ENCODE measurements at regions not wholly inside any gene's neighbourhood (a gene's known extent, or its start where the extent isn't known, plus 50 kb on each side); places are given as distances from the start of the nearest gene placed in this dataset.
"Not testable (repeated sequence)": the region's sequence is repeated elsewhere in the genome, so short reads cannot be mapped to it uniquely, and the experiment has no call there.

- H2AFZ ChIP-seq (ENCODE audit: low read depth, low read length, poor library complexity, severe bottlenecking), result no peak overlapping the region
These were observed 193.5 kb upstream of the FTMT start for GRCh38 chr5:121658221-121658620.

DNA sequence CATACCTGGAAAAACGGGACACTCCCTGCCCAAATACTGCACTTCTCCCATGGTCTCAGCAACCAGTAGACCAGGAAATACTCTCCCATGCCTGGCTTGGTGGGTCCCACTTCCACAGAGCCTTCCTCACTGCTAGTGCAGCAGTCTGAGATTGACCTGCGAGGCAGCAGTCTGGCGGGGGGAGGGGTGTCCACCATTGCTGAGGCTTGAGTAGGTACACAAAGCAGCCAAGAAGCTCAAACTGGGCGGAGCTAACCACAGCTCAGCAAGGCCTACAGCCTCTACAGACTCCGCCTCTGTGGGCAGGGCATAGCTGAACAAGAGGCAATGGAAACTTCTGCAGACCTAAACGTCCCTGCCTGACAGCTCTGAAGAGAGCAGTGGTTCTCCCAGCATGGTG lies 191.5 kb upstream of the FTMT start:
- DNase-seq (ENCODE audit: low read depth, low spot score) (no peak), ATAC-seq (no peak)
- no peaks in the 10 kb centered on the region for H3K36me3 ChIP-seq (ENCODE audit: control insufficient read depth in 1 of 2, insufficient read depth in 2 of 2, low read length in 2 of 2)
- no peaks in the 10 kb centered on the region for H3K27me3 ChIP-seq (ENCODE audit: insufficient read depth, low read length)
- H2AFZ ChIP-seq (ENCODE audit: low read depth, low read length, poor library complexity, severe bottlenecking), result no peak overlapping the region
- H3K9me2 ChIP-seq (ENCODE audit: insufficient read depth), result no peaks in the 10 kb centered on the region
- no TSS peak for BruUV-seq (replicated peaks)
- no peaks in the 10 kb centered on the region for H3K9me3 ChIP-seq (ENCODE audit: control insufficient read depth in 1 of 2, insufficient read depth in 1 of 2, low read depth in 1 of 2, low read length in 2 of 2)
- no peak for TF ChIP-seq CBX3 (IDR thresholded peaks at IDR 0.05; ENCODE audit: low read depth)
- TF ChIP-seq, protein P1, sequence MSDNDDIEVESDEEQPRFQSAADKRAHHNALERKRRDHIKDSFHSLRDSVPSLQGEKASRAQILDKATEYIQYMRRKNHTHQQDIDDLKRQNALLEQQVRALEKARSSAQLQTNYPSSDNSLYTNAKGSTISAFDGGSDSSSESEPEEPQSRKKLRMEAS (IDR thresholded peaks at IDR 0.05), result no peak
- no peak for TF ChIP-seq YY1 (IDR thresholded peaks at IDR 0.05; ENCODE audit: extremely low read depth, insufficient replicate concordance, low read depth, low read length)
- TF ChIP-seq EZH2 (IDR thresholded peaks at IDR 0.05), result no peak
- TF ChIP-seq JUND (IDR thresholded peaks at IDR 0.05), result no peak
- TF ChIP-seq EZH2phosphoT487 (IDR thresholded peaks at IDR 0.05; ENCODE audit: borderline replicate concordance), result no peak
- TF ChIP-seq, protein P2, sequence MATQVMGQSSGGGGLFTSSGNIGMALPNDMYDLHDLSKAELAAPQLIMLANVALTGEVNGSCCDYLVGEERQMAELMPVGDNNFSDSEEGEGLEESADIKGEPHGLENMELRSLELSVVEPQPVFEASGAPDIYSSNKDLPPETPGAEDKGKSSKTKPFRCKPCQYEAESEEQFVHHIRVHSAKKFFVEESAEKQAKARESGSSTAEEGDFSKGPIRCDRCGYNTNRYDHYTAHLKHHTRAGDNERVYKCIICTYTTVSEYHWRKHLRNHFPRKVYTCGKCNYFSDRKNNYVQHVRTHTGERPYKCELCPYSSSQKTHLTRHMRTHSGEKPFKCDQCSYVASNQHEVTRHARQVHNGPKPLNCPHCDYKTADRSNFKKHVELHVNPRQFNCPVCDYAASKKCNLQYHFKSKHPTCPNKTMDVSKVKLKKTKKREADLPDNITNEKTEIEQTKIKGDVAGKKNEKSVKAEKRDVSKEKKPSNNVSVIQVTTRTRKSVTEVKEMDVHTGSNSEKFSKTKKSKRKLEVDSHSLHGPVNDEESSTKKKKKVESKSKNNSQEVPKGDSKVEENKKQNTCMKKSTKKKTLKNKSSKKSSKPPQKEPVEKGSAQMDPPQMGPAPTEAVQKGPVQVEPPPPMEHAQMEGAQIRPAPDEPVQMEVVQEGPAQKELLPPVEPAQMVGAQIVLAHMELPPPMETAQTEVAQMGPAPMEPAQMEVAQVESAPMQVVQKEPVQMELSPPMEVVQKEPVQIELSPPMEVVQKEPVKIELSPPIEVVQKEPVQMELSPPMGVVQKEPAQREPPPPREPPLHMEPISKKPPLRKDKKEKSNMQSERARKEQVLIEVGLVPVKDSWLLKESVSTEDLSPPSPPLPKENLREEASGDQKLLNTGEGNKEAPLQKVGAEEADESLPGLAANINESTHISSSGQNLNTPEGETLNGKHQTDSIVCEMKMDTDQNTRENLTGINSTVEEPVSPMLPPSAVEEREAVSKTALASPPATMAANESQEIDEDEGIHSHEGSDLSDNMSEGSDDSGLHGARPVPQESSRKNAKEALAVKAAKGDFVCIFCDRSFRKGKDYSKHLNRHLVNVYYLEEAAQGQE (IDR thresholded peaks at IDR 0.05; ENCODE audit: low read depth), result no peak
- RAD21 ChIA-PET (ENCODE audit: low non-redundant PET in 1 of 2, low total read pairs in 2 of 2, uncharacterized antibody in 2 of 2, unreplicated experiment in 2 of 2), result no interaction called here
- H3K27ac ChIP-seq (ENCODE audit: low read depth, low read length), result no peak overlapping the region
- no peaks in the 10 kb centered on the region for H3K4me1 ChIP-seq (ENCODE audit: control insufficient read depth in 1 of 2, insufficient read depth in 2 of 2, low read length in 2 of 2)
- CTCF ChIA-PET, result no interaction called here
- H3K9ac ChIP-seq (ENCODE audit: low read length), result no peak overlapping the region
- no peak overlapping the region for H3K4me2 ChIP-seq (ENCODE audit: low read length)
- no peak overlapping the region for H3K4me3 ChIP-seq (replicated peaks in 1 of 2; ENCODE audit: low read depth in 1 of 2, low read length in 2 of 2)
- no peaks in the 10 kb centered on the region for H4K20me1 ChIP-seq (ENCODE audit: insufficient read depth)
- POLR2A ChIA-PET, result no interaction called here
- intact Hi-C loops (cut with micrococcal nuclease), result no loop called here
- H3K79me2 ChIP-seq (ENCODE audit: insufficient read depth, low read length), result no peaks in the 10 kb centered on the region

More at GRCh38 chr5:121658221-121658620, 193.5 kb upstream of the FTMT start:
- H3K4me2 ChIP-seq (ENCODE audit: low read length), result no peak overlapping the region
- ChIA-PET RAD21 (ENCODE audit: low non-redundant PET in 1 of 2, low total read pairs in 2 of 2, uncharacterized antibody in 2 of 2, unreplicated experiment in 2 of 2) (no interaction called here), POLR2A (no interaction called here), CTCF (no interaction called here)
- no TSS peak for BruUV-seq (replicated peaks)
- H3K4me3 ChIP-seq (replicated peaks in 1 of 2; ENCODE audit: low read depth in 1 of 2, low read length in 2 of 2), result no peak overlapping the region
- intact Hi-C loops (cut with micrococcal nuclease), result no loop called here
- H3K27ac ChIP-seq (ENCODE audit: low read depth, low read length), result no peak overlapping the region
- no peaks in the 10 kb centered on the region for H3K9me2 ChIP-seq (ENCODE audit: insufficient read depth)
- H3K4me1 ChIP-seq (ENCODE audit: control insufficient read depth in 1 of 2, insufficient read depth in 2 of 2, low read length in 2 of 2), result no peaks in the 10 kb centered on the region
- H4K20me1 ChIP-seq (ENCODE audit: insufficient read depth), result no peaks in the 10 kb centered on the region
- no peak for ATAC-seq
- H3K9ac ChIP-seq (ENCODE audit: low read length), result no peak overlapping the region
- no peaks in the 10 kb centered on the region for H3K27me3 ChIP-seq (ENCODE audit: insufficient read depth, low read length)
- H3K36me3 ChIP-seq (ENCODE audit: control insufficient read depth in 1 of 2, insufficient read depth in 2 of 2, low read length in 2 of 2), result no peaks in the 10 kb centered on the region
- no peaks in the 10 kb centered on the region for H3K79me2 ChIP-seq (ENCODE audit: insufficient read depth, low read length)
- DNase-seq (ENCODE audit: low read depth, low spot score), result no peak
- TF ChIP-seq SRF (IDR thresholded peaks at IDR 0.05; ENCODE audit: low read depth) (no peak), JUND (IDR thresholded peaks at IDR 0.05) (no peak), ATF3 (IDR thresholded peaks at IDR 0.05) (no peak), ELF1 (IDR thresholded peaks at IDR 0.05; ENCODE audit: borderline replicate concordance, low read depth) (no peak), FOSL1 (IDR thresholded peaks at IDR 0.05; ENCODE audit: low read depth) (no peak)
- H3K9me3 ChIP-seq (ENCODE audit: control insufficient read depth in 1 of 2, insufficient read depth in 1 of 2, low read depth in 1 of 2, low read length in 2 of 2), result no peaks in the 10 kb centered on the region

- H3K9me2 ChIP-seq (ENCODE audit: insufficient read depth); H3K4me2 ChIP-seq (ENCODE audit: low read length); H3K79me2 ChIP-seq (ENCODE audit: insufficient read depth, low read length); RAD21 ChIA-PET (ENCODE audit: low non-redundant PET in 1 of 2, low total read pairs in 2 of 2, uncharacterized antibody in 2 of 2, unreplicated experiment in 2 of 2); DNase-seq (ENCODE audit: low read depth, low spot score); H3K9ac ChIP-seq (ENCODE audit: low read length); ATAC-seq; H3K27ac ChIP-seq (ENCODE audit: low read depth, low read length); H3K36me3 ChIP-seq (ENCODE audit: control insufficient read depth in 1 of 2, insufficient read depth in 2 of 2, low read length in 2 of 2); POLR2A ChIA-PET; H3K27me3 ChIP-seq (ENCODE audit: insufficient read depth, low read length); CTCF ChIA-PET; H4K20me1 ChIP-seq (ENCODE audit: insufficient read depth); intact Hi-C loops (cut with micrococcal nuclease); H2AFZ ChIP-seq (ENCODE audit: low read depth, low read length, poor library complexity, severe bottlenecking); H3K4me3 ChIP-seq (replicated peaks in 1 of 2; ENCODE audit: low read depth in 1 of 2, low read length in 2 of 2); H3K4me1 ChIP-seq (ENCODE audit: control insufficient read depth in 1 of 2, insufficient read depth in 2 of 2, low read length in 2 of 2); H3K9me3 ChIP-seq (ENCODE audit: control insufficient read depth in 1 of 2, insufficient read depth in 1 of 2, low read depth in 1 of 2, low read length in 2 of 2); BruUV-seq (replicated peaks): not testable (repeated sequence)
These were observed 186.1 kb upstream of the FTMT start for GRCh38 chr5:121665542-121665941.

Data from HCT116 (cell line).